ENCODE measurements at regions not wholly inside any gene's neighbourhood (a gene's known extent, or its start where the extent isn't known, plus 50 kb on each side); places are given as distances from the start of the nearest gene placed in this dataset.

DNA sequence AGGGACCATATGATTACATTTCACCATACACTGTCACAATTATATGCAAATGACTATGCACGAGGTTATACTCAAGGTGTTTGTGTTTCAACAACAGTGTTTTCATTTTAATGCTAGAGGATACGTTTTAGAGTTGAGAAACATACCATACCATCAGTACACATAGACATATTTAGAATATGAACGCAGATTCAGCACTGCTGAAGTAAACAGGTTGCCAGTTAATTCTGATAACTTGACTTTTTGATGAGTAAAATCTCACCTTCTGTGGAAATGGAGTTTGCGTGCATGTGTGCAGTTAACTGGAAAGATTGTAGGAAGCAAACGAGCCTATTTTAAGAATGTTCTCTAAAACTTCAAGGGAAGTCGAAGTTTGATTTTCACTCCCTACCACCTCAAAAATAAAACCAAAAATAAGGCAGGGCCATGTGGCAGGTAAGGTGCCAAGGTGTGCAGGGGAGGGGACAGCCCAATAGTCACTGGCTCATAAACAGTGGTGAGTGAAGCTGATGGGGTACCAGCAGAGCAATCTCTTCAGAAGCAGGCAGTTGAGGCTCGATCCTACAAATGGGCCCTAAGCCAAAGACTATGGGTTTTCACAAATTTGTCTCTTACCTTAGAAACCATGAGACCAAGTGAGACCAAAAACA is 213.1 kb downstream of the IKZF2 start:
- no peaks in the 10 kb centered on the region for H3K9me3 ChIP-seq

DNA sequence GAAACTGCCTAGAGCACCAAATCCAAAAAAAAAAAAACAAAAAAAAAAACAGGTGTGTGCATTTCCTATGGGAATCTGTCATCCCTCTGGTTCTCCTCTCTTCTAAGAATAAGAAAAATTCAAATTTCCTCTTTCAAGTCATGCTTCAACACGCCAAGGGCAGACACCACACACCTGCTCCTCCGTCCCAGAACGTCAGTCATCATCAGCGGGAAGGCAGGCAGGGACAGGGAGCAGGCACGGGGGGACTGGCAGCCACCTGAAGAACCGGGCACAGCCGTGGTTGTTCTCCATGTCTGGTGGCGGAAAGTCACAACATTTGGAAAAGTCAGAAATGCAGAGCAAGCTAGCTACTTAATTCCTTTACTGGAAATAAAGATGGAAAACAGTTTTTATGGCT is 214.8 kb downstream of the IKZF2 start:
- no peak overlapping the region for H3K4me3 ChIP-seq
- no peaks in the 10 kb centered on the region for H3K36me3 ChIP-seq
- H3K27me3 ChIP-seq: no peaks in the 10 kb centered on the region
- no peaks in the 10 kb centered on the region for H3K4me1 ChIP-seq
- no peak for DNase-seq
- H3K27ac ChIP-seq: no peak overlapping the region
- H3K9me3 ChIP-seq: no peaks in the 10 kb centered on the region
- intact Hi-C loops (cut with DNase I; ENCODE audit: low total_unique reads): no loop called here
- no peak for TF ChIP-seq POLR2A (IDR thresholded peaks at IDR 0.05)
- TF ChIP-seq, protein P1, sequence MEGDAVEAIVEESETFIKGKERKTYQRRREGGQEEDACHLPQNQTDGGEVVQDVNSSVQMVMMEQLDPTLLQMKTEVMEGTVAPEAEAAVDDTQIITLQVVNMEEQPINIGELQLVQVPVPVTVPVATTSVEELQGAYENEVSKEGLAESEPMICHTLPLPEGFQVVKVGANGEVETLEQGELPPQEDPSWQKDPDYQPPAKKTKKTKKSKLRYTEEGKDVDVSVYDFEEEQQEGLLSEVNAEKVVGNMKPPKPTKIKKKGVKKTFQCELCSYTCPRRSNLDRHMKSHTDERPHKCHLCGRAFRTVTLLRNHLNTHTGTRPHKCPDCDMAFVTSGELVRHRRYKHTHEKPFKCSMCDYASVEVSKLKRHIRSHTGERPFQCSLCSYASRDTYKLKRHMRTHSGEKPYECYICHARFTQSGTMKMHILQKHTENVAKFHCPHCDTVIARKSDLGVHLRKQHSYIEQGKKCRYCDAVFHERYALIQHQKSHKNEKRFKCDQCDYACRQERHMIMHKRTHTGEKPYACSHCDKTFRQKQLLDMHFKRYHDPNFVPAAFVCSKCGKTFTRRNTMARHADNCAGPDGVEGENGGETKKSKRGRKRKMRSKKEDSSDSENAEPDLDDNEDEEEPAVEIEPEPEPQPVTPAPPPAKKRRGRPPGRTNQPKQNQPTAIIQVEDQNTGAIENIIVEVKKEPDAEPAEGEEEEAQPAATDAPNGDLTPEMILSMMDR (IDR thresholded peaks at IDR 0.05): no peak

More for the DNA sequence above, 213.1 kb downstream of the IKZF2 start:
- Histone ChIP-seq H3K27ac (no peak overlapping the region), H3K36me3 (no peaks in the 10 kb centered on the region), H3K4me1 (no peaks in the 10 kb centered on the region), H3K27me3 (no peaks in the 10 kb centered on the region), H3K4me3 (no peak overlapping the region)
- DNase-seq: no peak
- intact Hi-C loops (cut with DNase I; ENCODE audit: low total_unique reads): no loop called here
- TF ChIP-seq, protein P1 (IDR thresholded peaks at IDR 0.05): no peak
- no peak for TF ChIP-seq POLR2A (IDR thresholded peaks at IDR 0.05)

DNA sequence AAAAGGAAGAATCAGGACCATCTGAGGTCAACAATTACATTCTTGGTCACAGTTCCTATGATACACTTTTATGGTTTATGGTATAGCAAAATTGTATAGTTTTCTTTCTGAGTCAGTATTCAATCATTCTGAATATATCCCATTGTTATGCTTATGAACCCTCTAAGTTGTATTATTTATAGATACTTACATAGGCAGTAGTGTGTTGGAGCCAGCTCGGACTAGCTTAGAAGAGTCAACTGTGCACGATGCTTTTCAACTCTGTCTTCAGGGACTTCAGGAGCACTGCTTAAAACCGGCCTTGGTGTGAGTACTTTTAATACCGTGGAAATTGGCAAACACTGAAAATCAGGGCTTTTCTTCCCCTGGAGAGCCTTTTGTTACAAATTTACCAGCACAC is 215.7 kb downstream of the IKZF2 start:
- TF ChIP-seq, protein P1 (IDR thresholded peaks at IDR 0.05): no peak
- TF ChIP-seq POLR2A (IDR thresholded peaks at IDR 0.05): no peak
- no peak for DNase-seq
- no peaks in the 10 kb centered on the region for H3K4me1 ChIP-seq
- no peaks in the 10 kb centered on the region for H3K27me3 ChIP-seq
- H3K36me3 ChIP-seq: no peaks in the 10 kb centered on the region
- no peaks in the 10 kb centered on the region for H3K9me3 ChIP-seq
- intact Hi-C loops (cut with DNase I; ENCODE audit: low total_unique reads): no loop called here
- no peak overlapping the region for H3K4me3 ChIP-seq
- H3K27ac ChIP-seq: no peak overlapping the region

DNA sequence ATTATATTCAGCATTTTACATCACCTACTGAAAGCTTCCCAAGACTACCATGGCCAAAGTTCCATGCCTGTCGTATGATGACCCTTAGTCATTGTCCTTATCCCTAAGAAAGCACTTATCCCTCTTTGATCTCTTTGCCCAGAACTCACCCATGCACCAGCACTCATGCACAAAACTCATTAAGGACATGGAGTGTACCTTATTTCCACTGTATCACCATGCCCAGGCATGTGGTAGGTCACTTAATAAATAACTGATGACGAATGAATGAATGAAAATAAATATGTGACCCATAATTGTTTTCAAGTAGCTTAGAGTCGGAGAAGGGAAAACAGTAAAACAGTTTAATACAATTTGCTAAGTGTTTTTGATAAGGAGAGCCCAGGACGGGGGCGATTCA is 220.1 kb downstream of the IKZF2 start:
- DNase-seq: no peak
- H3K36me3 ChIP-seq: no peaks in the 10 kb centered on the region
- no peaks in the 10 kb centered on the region for H3K4me1 ChIP-seq
- TF ChIP-seq, protein P1 (IDR thresholded peaks at IDR 0.05): no peak
- TF ChIP-seq POLR2A (IDR thresholded peaks at IDR 0.05): no peak
- H3K27ac ChIP-seq: no peak overlapping the region
- no peaks in the 10 kb centered on the region for H3K9me3 ChIP-seq
- H3K27me3 ChIP-seq: no peaks in the 10 kb centered on the region
- H3K4me3 ChIP-seq: no peak overlapping the region
- intact Hi-C loops (cut with DNase I; ENCODE audit: low total_unique reads): no loop called here

DNA sequence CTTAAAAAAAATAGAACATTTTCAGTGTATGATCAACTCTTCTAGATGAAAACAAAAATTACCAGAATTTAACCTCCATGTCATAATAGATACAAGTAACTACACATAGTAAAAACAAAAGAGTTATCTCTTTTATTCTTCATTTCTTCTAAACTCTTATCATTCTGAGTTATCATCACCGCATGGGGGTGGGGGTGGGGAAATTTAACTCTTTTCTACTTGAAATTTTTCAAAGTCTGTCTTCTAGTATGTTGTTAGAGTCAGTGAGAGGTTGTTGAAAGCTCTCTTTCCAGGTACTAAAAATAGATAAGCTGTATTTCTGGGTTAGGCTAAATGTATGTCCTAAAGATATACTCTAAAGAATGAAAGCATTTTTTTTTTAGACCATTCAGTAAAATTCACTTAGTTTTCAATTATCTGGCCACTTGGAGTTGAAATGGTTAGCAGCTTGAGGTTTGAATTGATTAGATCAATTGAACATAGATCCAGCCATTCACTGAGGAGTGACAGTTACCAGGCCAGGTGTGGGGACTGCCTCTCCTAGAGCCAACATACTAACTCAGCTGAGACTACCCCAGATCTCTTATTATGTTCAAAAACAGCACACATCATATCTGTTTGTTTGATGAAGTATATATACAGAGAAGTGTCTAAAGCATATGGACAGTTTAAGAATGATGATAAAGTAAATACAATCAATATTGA is 220.7 kb downstream of the IKZF2 start:
- Histone ChIP-seq H3K36me3 (no peaks in the 10 kb centered on the region), H3K27me3 (no peaks in the 10 kb centered on the region), H3K9me3 (no peaks in the 10 kb centered on the region), H3K4me3 (no peak overlapping the region), H3K27ac (no peak overlapping the region), H3K4me1 (no peaks in the 10 kb centered on the region)
- no peak for TF ChIP-seq POLR2A (IDR thresholded peaks at IDR 0.05)
- TF ChIP-seq, protein P1 (IDR thresholded peaks at IDR 0.05): no peak
- intact Hi-C loops (cut with DNase I; ENCODE audit: low total_unique reads): no loop called here
- DNase-seq: no peak
